ENCODE measurements at regions not wholly inside any gene's neighbourhood (a gene's known extent, or its start where the extent isn't known, plus 50 kb on each side); places are given as distances from the start of the nearest gene placed in this dataset.

DNA sequence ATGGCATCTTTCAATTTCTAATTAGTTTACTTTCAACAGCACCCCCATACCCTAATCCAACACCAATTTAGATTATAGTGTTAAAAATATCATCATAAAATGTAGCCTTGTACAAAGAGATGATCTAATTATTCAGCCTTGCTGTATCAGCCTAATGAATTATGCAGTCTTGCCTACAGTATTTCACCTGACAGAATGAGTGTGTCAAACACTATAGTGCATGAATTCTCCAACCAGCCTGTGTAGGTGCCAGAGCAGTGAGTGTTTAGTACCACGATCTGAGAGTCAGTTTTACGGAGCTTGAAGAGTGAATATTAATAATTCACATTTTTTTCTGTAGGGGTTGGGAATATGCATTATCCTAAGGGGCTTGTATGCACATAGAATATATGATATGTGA lies 411.6 kb upstream of the SLC14A2 start:
- TF ChIP-seq POLR2A (IDR thresholded peaks at IDR 0.05) = no peak
- TF ChIP-seq, protein P1, sequence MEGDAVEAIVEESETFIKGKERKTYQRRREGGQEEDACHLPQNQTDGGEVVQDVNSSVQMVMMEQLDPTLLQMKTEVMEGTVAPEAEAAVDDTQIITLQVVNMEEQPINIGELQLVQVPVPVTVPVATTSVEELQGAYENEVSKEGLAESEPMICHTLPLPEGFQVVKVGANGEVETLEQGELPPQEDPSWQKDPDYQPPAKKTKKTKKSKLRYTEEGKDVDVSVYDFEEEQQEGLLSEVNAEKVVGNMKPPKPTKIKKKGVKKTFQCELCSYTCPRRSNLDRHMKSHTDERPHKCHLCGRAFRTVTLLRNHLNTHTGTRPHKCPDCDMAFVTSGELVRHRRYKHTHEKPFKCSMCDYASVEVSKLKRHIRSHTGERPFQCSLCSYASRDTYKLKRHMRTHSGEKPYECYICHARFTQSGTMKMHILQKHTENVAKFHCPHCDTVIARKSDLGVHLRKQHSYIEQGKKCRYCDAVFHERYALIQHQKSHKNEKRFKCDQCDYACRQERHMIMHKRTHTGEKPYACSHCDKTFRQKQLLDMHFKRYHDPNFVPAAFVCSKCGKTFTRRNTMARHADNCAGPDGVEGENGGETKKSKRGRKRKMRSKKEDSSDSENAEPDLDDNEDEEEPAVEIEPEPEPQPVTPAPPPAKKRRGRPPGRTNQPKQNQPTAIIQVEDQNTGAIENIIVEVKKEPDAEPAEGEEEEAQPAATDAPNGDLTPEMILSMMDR (IDR thresholded peaks at IDR 0.05) = no peak
